Choroid plexus epithelial cell (primary cell): ENCODE measurements at regions not wholly inside any gene's neighbourhood (a gene's known extent, or its start where the extent isn't known, plus 50 kb on each side); places are given as distances from the start of the nearest gene placed in this dataset.

Source experiments
- DNase-seq: peaks from one replicate; pipeline ENCODE4 v3.0.0-alpha.2; 2010; ENCODE audit warnings: low read depth
- H3K4me3 ChIP-seq: 2 replicates; pipeline ENCODE4 v1.5.1; 2011; ENCODE audit warnings: low read depth, mild to moderate bottlenecking, control low read depth, low read length, moderate library complexity
- CTCF ChIP-seq: conservative IDR thresholded peaks from 2 replicates; pipeline ENCODE4 v1.5.1; 2011; ENCODE audit warnings: low read depth, mild to moderate bottlenecking, control low read depth, inconsistent platforms, low read length, moderate library complexity

GRCh38 chr13:30120133-30120822 is 187.1 kb downstream of the KATNAL1 start:
- DNase-seq = no peak
- no peak overlapping the region for H3K4me3 ChIP-seq
- TF ChIP-seq CTCF = no peak

DNA sequence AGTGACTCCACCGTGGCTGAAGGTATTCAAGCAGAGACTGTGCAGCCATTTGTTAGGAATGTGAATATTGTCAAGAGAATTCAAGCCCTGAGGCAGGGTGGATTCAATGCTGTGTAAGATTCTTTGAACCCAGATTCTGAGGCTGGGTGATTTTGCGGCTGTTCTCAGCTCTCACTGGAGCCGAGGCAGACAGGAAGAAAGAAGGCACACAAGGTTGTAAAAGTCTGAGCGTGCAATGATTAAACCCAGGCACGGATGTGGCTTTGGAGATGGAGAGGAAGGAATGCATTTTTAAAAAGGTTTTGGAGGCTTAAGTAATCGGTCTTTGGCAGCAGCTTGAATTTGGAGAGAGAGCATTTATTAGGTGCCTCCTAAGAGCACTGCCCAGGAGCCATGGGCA is 187.9 kb downstream of the KATNAL1 start:
- no peak overlapping the region for H3K4me3 ChIP-seq
- peak; percentile 71 for DNase-seq
- TF ChIP-seq CTCF = no peak

DNA sequence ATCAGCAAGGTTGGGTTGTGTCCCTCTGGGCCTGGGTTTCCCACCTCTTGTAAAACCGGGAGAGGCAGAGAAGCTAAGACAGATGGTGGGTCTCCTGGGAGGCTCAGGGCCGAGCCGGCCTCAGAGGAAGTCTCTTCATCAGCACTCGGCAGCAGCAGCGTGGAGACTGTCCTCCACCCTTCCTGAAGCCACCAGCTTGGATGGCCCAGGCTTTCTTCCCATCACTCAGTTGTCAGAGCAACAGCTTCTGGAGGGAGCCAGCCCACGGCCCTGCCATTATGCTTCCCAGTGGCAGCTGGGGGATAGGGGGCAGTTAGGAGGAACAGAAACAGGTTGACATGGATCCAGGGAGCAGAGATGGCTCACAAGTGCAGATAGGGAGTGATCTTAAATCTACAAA is 191.0 kb downstream of the KATNAL1 start:
- no peak for TF ChIP-seq CTCF
- DNase-seq = no peak
- H3K4me3 ChIP-seq = no peak overlapping the region

DNA sequence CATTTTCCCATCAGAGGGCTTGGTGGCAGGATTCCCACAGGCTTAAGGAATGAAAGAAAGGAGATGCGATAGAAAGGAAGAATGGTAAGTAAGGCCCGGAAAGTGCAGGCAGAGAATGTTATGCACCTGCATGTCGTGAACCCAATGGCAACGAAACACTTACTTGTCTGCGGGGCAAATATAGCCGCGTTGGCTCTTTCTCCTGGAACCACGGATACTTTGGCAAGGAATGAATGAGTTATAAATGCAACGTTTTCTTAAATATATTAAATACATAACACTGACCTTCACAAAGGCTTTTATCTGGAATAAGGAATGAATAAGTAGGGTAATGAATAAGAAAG is 192.1 kb downstream of the KATNAL1 start:
- DNase-seq = no peak
- no peak for TF ChIP-seq CTCF
- H3K4me3 ChIP-seq = peak overlapping the region; percentile 54

GRCh38 chr13:30114571-30115256 is 192.6 kb downstream of the KATNAL1 start:
- peak; percentile 77 for DNase-seq
- peak overlapping the region; percentile 54 for H3K4me3 ChIP-seq
- TF ChIP-seq CTCF = peak; percentile 86

DNA sequence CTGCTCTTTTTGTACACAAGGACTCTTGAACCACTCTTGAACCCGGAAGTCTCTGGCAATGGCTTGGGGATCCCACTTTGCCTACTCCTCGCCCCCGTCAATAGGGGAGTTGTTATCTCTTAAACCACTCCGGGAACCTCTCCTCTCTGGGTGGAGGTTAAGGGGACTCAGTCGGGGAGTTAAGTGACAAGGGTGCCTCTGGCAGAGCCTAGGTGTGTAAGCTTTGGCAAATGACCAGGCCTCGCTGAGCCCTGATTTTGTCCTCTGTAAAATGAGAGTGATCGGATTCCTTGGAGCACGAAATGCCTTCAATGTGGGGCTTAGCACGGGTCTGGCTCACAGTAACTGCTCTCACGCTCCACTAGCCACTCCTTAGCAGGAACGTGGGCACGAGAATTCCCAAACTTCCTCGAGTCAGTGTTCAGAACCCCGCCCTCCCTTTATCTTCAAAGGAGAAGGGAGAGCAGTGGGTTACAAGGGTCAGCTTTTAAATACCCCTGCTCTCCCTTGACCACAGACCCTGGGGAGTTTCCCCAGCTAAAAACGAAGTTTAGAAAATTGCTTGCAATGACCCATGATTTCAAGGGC is 193.3 kb downstream of the KATNAL1 start:
- no peak for DNase-seq
- no peak for TF ChIP-seq CTCF
- H3K4me3 ChIP-seq = no peak overlapping the region
